ENCODE measurements at regions not wholly inside any gene's neighbourhood (a gene's known extent, or its start where the extent isn't known, plus 50 kb on each side); places are given as distances from the start of the nearest gene placed in this dataset.

GRCh38 chr6:134600671-134601070 is 282.8 kb upstream of the SGK1 start:
- ATAC-seq, result no peak
- Histone ChIP-seq H3K4me1 (peaks cover 0 to 6% (median 0%) of the 10 kb centered on the region in 4 donors), H3K9me3 (no peaks in the 10 kb centered on the region), H3K27me3 (no peaks in the 10 kb centered on the region), H3K27ac (no peak overlapping the region), H3K36me3 (no peaks in the 10 kb centered on the region), H3K4me3 (no peak overlapping the region)
- intact Hi-C loops (cut with DNase I), result no loop called here
- DNase-seq, result no peak
- TF ChIP-seq CTCF (IDR thresholded peaks at IDR 0.05) (no peak), POLR2A (IDR thresholded peaks at IDR 0.05) (no peak)
- 84% methylated on average over 6 of the region's 7 CpGs for whole genome bisulfite sequencing (ENCODE audit: insufficient coverage, low coverage, low lambda C conversion rate, missing lambda C conversion rate)

GRCh38 chr6:134599079-134599478 is 281.2 kb upstream of the SGK1 start:
- ATAC-seq (peak; percentile 53 to 78 (median 59)), DNase-seq (peak in 1 of 3 donors; percentile 47)
- TF ChIP-seq CTCF (IDR thresholded peaks at IDR 0.05) (no peak), POLR2A (IDR thresholded peaks at IDR 0.05) (no peak)
- Histone ChIP-seq H3K9me3 (no peaks in the 10 kb centered on the region), H3K4me1 (peaks cover 0 to 6% (median 0%) of the 10 kb centered on the region in 4 donors), H3K27ac (no peak overlapping the region), H3K27me3 (no peaks in the 10 kb centered on the region), H3K36me3 (no peaks in the 10 kb centered on the region), H3K4me3 (no peak overlapping the region)
- 40% methylated on average over 3 of the region's 3 CpGs for WGBS (ENCODE audit: insufficient coverage, low coverage, low lambda C conversion rate, missing lambda C conversion rate)
- intact Hi-C loops (cut with DNase I), result no loop called here

- Histone ChIP-seq H3K27ac (no peak overlapping the region), H3K9me3 (no peaks in the 10 kb centered on the region), H3K27me3 (no peaks in the 10 kb centered on the region), H3K4me1 (peaks cover 0 to 6% (median 0%) of the 10 kb centered on the region in 4 donors), H3K36me3 (no peaks in the 10 kb centered on the region), H3K4me3 (no peak overlapping the region)
- no CpG with 5 or more reads among the region's 1 CpG for WGBS (ENCODE audit: insufficient coverage, low coverage, low lambda C conversion rate, missing lambda C conversion rate)
- intact Hi-C loops (cut with DNase I), result no loop called here
- no peak for TF ChIP-seq POLR2A (IDR thresholded peaks at IDR 0.05)
- ATAC-seq, result no peak
- no peak for DNase-seq
Measured at GRCh38 chr6:134596191-134596590, 278.3 kb upstream of the SGK1 start.

DNA sequence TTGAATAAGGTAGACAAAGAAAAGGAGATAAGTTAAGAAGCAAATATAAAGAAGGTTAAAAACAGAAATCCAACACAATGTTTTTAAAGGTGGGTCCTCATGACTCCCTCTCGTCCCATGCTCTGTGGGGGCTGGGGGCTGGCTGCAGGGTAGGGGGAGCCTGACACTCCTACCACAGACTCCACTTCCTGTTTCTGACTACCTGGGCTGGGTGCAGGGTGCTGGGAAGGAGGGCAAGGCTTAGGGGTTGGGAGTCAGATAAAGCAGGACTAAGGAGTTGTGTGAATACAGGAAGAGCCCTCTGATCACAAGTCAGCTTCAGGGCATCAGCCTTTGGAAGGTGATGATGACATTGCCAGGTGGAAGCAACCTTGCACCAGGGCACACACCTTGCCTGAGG is 277.0 kb upstream of the SGK1 start:
- intact Hi-C loops (cut with DNase I), result no loop called here
- no peak for TF ChIP-seq POLR2A (IDR thresholded peaks at IDR 0.05)
- TF ChIP-seq CTCF (IDR thresholded peaks at IDR 0.05), result no peak
- Histone ChIP-seq H3K9me3 (no peaks in the 10 kb centered on the region), H3K36me3 (no peaks in the 10 kb centered on the region), H3K4me1 (peaks cover 0 to 6% (median 0%) of the 10 kb centered on the region in 4 donors), H3K27me3 (no peaks in the 10 kb centered on the region), H3K27ac (no peak overlapping the region), H3K4me3 (no peak overlapping the region)
- DNase-seq, result no peak
- ATAC-seq, result no peak
- 100% methylated on average over 1 of the region's 1 CpG for WGBS (ENCODE audit: insufficient coverage, low coverage, low lambda C conversion rate, missing lambda C conversion rate)

- TF ChIP-seq CTCF (IDR thresholded peaks at IDR 0.05) (no peak), POLR2A (IDR thresholded peaks at IDR 0.05) (no peak)
- intact Hi-C loops (cut with DNase I), result no loop called here
- H3K27me3 ChIP-seq, result no peaks in the 10 kb centered on the region
- H3K36me3 ChIP-seq, result no peaks in the 10 kb centered on the region
- ATAC-seq, result peak in 2 of 4 donors; percentile 23 to 44
- no peak for DNase-seq
- H3K4me3 ChIP-seq, result no peak overlapping the region
- WGBS (ENCODE audit: insufficient coverage, low coverage, low lambda C conversion rate, missing lambda C conversion rate), result 52% methylated on average over 3 of the region's 7 CpGs
- H3K27ac ChIP-seq, result no peak overlapping the region
- H3K9me3 ChIP-seq, result no peaks in the 10 kb centered on the region
- no peaks in the 10 kb centered on the region for H3K4me1 ChIP-seq
Measured at GRCh38 chr6:134593887-134594286, 276.0 kb upstream of the SGK1 start.

Measured in right lobe of liver (tissue), 6 donors.